ENCODE measurements at regions not wholly inside any gene's neighbourhood (a gene's known extent, or its start where the extent isn't known, plus 50 kb on each side); places are given as distances from the start of the nearest gene placed in this dataset.
A peak's percentile ranks its signal among the peaks of the same experiment; 100 is the strongest.

GRCh38 chr2:74063486-74063885 lies 78.8 kb downstream of the TET3 start:
- TF ChIP-seq CTCF (IDR thresholded peaks at IDR 0.05) (no peak), POLR2A (IDR thresholded peaks at IDR 0.05) (no peak)
- peaks cover 0 to 26% (median 14%) of the 10 kb centered on the region in 3 donors for H3K4me1 ChIP-seq
- no peaks in the 10 kb centered on the region for H3K9me3 ChIP-seq
- intact Hi-C loops (cut with DNase I), result no loop called here
- H3K27me3 ChIP-seq, result no peaks in the 10 kb centered on the region
- no peak for DNase-seq
- H3K36me3 ChIP-seq, result peaks cover 0 to 11% (median 0%) of the 10 kb centered on the region in 3 donors
- H3K27ac ChIP-seq, result no peak overlapping the region
- H3K4me3 ChIP-seq, result no peak overlapping the region
- WGBS, 2 donors, result 94 to 96% methylated on average over 3 of the region's 3 CpGs

- no peak for TF ChIP-seq CTCF (IDR thresholded peaks at IDR 0.05)
- TF ChIP-seq POLR2A (IDR thresholded peaks at IDR 0.05), result no peak
- Histone ChIP-seq H3K4me3 (no peak overlapping the region), H3K36me3 (peaks cover 0 to 5% (median 0%) of the 10 kb centered on the region in 3 donors), H3K27ac (no peak overlapping the region), H3K9me3 (no peaks in the 10 kb centered on the region), H3K4me1 (peaks cover 0 to 26% (median 14%) of the 10 kb centered on the region in 3 donors), H3K27me3 (no peaks in the 10 kb centered on the region)
- intact Hi-C loops (cut with DNase I), result no loop called here
- DNase-seq, result no peak
- 95 to 98% methylated on average over 10 of the region's 10 CpGs for WGBS, 2 donors
Observed at GRCh38 chr2:74065456-74065855, 80.7 kb downstream of the TET3 start.

- DNase-seq, result no peak
- Histone ChIP-seq H3K27ac (peak overlapping the region; percentile 3 to 78 (median 39)), H3K9me3 (no peaks in the 10 kb centered on the region), H3K27me3 (no peaks in the 10 kb centered on the region), H3K36me3 (peaks cover 0 to 10% (median 0%) of the 10 kb centered on the region in 3 donors), H3K4me3 (no peak overlapping the region), H3K4me1 (peaks cover 0 to 26% (median 14%) of the 10 kb centered on the region in 3 donors)
- 24 to 25% methylated on average over 3 of the region's 3 CpGs for WGBS, 2 donors
- intact Hi-C loops (cut with DNase I), result no loop called here
- TF ChIP-seq POLR2A (IDR thresholded peaks at IDR 0.05) (no peak), CTCF (IDR thresholded peaks at IDR 0.05) (no peak)
Observed at GRCh38 chr2:74066491-74067203, 81.1 kb downstream of the BOLA3 start.

GRCh38 chr2:74067221-74067747 lies 80.4 kb downstream of the BOLA3 start:
- DNase-seq, result no peak
- Histone ChIP-seq H3K27me3 (no peaks in the 10 kb centered on the region), H3K4me3 (no peak overlapping the region), H3K27ac (peak overlapping the region in 3 of 4 donors; percentile 5 to 78 (median 73)), H3K4me1 (peaks cover 0 to 26% (median 14%) of the 10 kb centered on the region in 3 donors), H3K36me3 (peaks cover 0 to 10% (median 0%) of the 10 kb centered on the region in 3 donors), H3K9me3 (no peaks in the 10 kb centered on the region)
- WGBS, 2 donors, result 72 to 76% methylated on average over 4 of the region's 4 CpGs
- intact Hi-C loops (cut with DNase I), result no loop called here
- no peak for TF ChIP-seq POLR2A (IDR thresholded peaks at IDR 0.05)
- no peak for TF ChIP-seq CTCF (IDR thresholded peaks at IDR 0.05)

- H3K27ac ChIP-seq, result no peak overlapping the region
- no peak for DNase-seq
- TF ChIP-seq POLR2A (IDR thresholded peaks at IDR 0.05) (no peak), CTCF (IDR thresholded peaks at IDR 0.05) (no peak)
- H3K4me1 ChIP-seq, result peaks cover 0 to 25% (median 14%) of the 10 kb centered on the region in 3 donors
- no peaks in the 10 kb centered on the region for H3K27me3 ChIP-seq
- 79 to 85% methylated on average over 2 of the region's 2 CpGs for WGBS, 2 donors
- H3K4me3 ChIP-seq, result no peak overlapping the region
- H3K9me3 ChIP-seq, result no peaks in the 10 kb centered on the region
- peaks cover 0 to 31% (median 0%) of the 10 kb centered on the region in 3 donors for H3K36me3 ChIP-seq
- intact Hi-C loops (cut with DNase I), result no loop called here
Observed at GRCh38 chr2:74070991-74071390, 76.7 kb downstream of the BOLA3 start.

All from esophagus squamous epithelium (tissue), 5 donors.